Mesenchymal stem cell (in vitro differentiated cells and primary cell): ENCODE measurements at regions not wholly inside any gene's neighbourhood (a gene's known extent, or its start where the extent isn't known, plus 50 kb on each side); places are given as distances from the start of the nearest gene placed in this dataset.
A peak's percentile ranks its signal among the peaks of the same experiment; 100 is the strongest.

Experiments
- DNase-seq: peaks from one replicate; pipeline ENCODE4 v3.0.0-alpha.2; 2013
- H2AFZ ChIP-seq: one replicate; pipeline ENCODE4 v1.6.1; 2013; ENCODE audit warnings: low read depth, mild to moderate bottlenecking, control low read depth, inconsistent platforms, low read length, moderate library complexity
- H2AK5ac ChIP-seq: 2 replicates; pipeline ENCODE4 v1.6.1; 2013; ENCODE audit warnings: low read length, moderate library complexity, mild to moderate bottlenecking, inconsistent platforms; ENCODE audit not compliant: severe bottlenecking
- H2BK120ac ChIP-seq: one replicate; pipeline ENCODE4 v1.6.1; 2013; ENCODE audit warnings: low read depth, mild to moderate bottlenecking, inconsistent platforms, low read length, moderate library complexity
- H2BK12ac ChIP-seq, 2 experiments: one replicate each; pipeline ENCODE4 v1.6.1; 2013; ENCODE audit warnings: inconsistent platforms in 2 of 2, low read length in 2 of 2, mild to moderate bottlenecking in 2 of 2, moderate library complexity in 2 of 2, control low read depth in 1 of 2
- H2BK15ac ChIP-seq: one replicate; pipeline ENCODE4 v1.6.1; 2013; ENCODE audit warnings: mild to moderate bottlenecking, low read depth, inconsistent platforms; ENCODE audit not compliant: poor library complexity, severe bottlenecking
- H2BK5ac ChIP-seq: 2 replicates; pipeline ENCODE4 v1.6.1; 2013; ENCODE audit warnings: low read depth, mild to moderate bottlenecking, low read length, control low read depth, inconsistent platforms; ENCODE audit not compliant: poor library complexity, severe bottlenecking
- H3K14ac ChIP-seq, 2 experiments: one replicate each; pipeline ENCODE4 v1.6.1; 2013; ENCODE audit warnings: inconsistent platforms in 2 of 2, low read length in 2 of 2, control low read depth in 1 of 2, mild to moderate bottlenecking in 1 of 2, moderate library complexity in 1 of 2
- H3K18ac ChIP-seq, 2 experiments: one replicate each; pipeline ENCODE4 v1.6.1; 2013; ENCODE audit warnings: inconsistent platforms in 2 of 2, low read length in 2 of 2, control low read depth in 1 of 2, low read depth in 1 of 2, mild to moderate bottlenecking in 1 of 2
- H3K23ac ChIP-seq, 2 experiments: one replicate each; pipeline ENCODE4 v1.6.1; 2013; ENCODE audit warnings: inconsistent platforms in 2 of 2, low read length in 2 of 2, mild to moderate bottlenecking in 2 of 2, moderate library complexity in 2 of 2, control low read depth in 1 of 2
- H3K27ac ChIP-seq: 2 replicates; pipeline ENCODE4 v1.5.1; 2013; ENCODE audit warnings: mild to moderate bottlenecking, moderate library complexity, low read length, control low read depth, inconsistent platforms; ENCODE audit not compliant: poor library complexity, severe bottlenecking
- H3K27me3 ChIP-seq, 2 experiments: 2 replicates each; pipeline versions ENCODE4 v1.6.1 to v1.7.0; 2013; ENCODE audit warnings: low read length in 2 of 2, mild to moderate bottlenecking in 2 of 2, moderate library complexity in 2 of 2, control low read depth in 1 of 2, inconsistent platforms in 1 of 2; ENCODE audit not compliant: control insufficient read depth in 1 of 2, insufficient read depth in 1 of 2
- H3K36me3 ChIP-seq, 2 experiments: 2 replicates each; pipeline versions ENCODE4 v1.6.1 to v1.7.0; 2013; ENCODE audit warnings: low read length in 2 of 2, control low read depth in 1 of 2, inconsistent platforms in 1 of 2, low read depth in 1 of 2, mild to moderate bottlenecking in 1 of 2; ENCODE audit not compliant: insufficient read depth in 2 of 2, control insufficient read depth in 1 of 2
- H3K4ac ChIP-seq, 2 experiments: one replicate each; pipeline ENCODE4 v1.6.1; 2013; ENCODE audit warnings: inconsistent platforms in 2 of 2, low read length in 2 of 2, mild to moderate bottlenecking in 2 of 2, moderate library complexity in 2 of 2, control low read depth in 1 of 2, low read depth in 1 of 2
- H3K4me1 ChIP-seq: 2 replicates; pipeline ENCODE4 v1.6.1; 2013; ENCODE audit warnings: low read depth, low read length, control low read depth; ENCODE audit not compliant: control insufficient read depth, insufficient read depth
- H3K4me2 ChIP-seq: 2 replicates; pipeline ENCODE4 v1.6.1; 2013; ENCODE audit warnings: low read length, mild to moderate bottlenecking, inconsistent platforms; ENCODE audit not compliant: poor library complexity, severe bottlenecking
- H3K4me3 ChIP-seq, 2 experiments: 2 replicates each; pipeline versions ENCODE4 v1.5.1 to v1.7.0; 2013; ENCODE audit warnings: low read length in 2 of 2, mild to moderate bottlenecking in 2 of 2, control low read depth in 1 of 2, low read depth in 1 of 2; ENCODE audit not compliant: insufficient read depth in 1 of 2
- H3K79me1 ChIP-seq: replicated peaks from 2 replicates; pipeline ENCODE4 v1.6.1; 2013; ENCODE audit warnings: mild to moderate bottlenecking, control low read depth, low read length, inconsistent platforms; ENCODE audit not compliant: poor library complexity, severe bottlenecking
- H3K9ac ChIP-seq: 2 replicates; pipeline ENCODE4 v1.7.0; 2013; ENCODE audit warnings: mild to moderate bottlenecking, low read length, moderate library complexity
- H3K9me3 ChIP-seq: 2 replicates; pipeline ENCODE4 v1.7.0; 2013; ENCODE audit warnings: mild to moderate bottlenecking, low read length; ENCODE audit not compliant: control insufficient read depth
- H4K8ac ChIP-seq: one replicate; pipeline ENCODE4 v1.6.1; 2013; ENCODE audit warnings: inconsistent platforms, mild to moderate bottlenecking, low read length, moderate library complexity
- H4K91ac ChIP-seq: one replicate; pipeline ENCODE4 v1.6.1; 2013; ENCODE audit warnings: mild to moderate bottlenecking, low read length, inconsistent platforms
- WGBS: methylation state at CpG from one replicate; pipeline ENCODE4 v1.1.7; 2013; ENCODE audit warnings: mixed read lengths; 5-methylcytosine and 5-hydroxymethylcytosine counted together

DNA sequence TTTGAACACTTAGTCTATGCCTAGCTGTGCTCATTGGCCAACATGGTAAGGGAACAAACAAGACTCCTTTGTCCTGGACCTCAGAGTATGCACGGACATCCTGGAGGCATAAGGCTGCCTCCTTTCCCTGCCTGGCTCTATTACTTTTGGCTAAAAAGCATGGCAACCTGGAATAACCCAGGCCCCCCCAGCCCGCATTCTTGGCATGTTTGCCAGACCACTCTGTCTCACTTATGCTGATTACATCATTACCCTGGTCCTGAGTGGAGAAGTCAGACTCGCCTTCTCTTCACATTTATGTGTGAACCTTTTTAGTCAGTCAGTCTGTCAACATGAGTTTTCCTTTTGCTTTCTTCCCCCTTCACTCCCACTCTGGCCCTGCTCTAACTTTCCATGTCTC lies 58.0 kb upstream of the ELK3 start:
- no peak overlapping the region for H2AK5ac ChIP-seq
- H3K14ac ChIP-seq = no peak overlapping the region
- H3K4me1 ChIP-seq = peaks cover 5% of the 10 kb centered on the region
- peak overlapping the region; percentile 33 for H3K27ac ChIP-seq
- H3K36me3 ChIP-seq = no peaks in the 10 kb centered on the region
- no peak overlapping the region for H3K4me3 ChIP-seq
- H3K4ac ChIP-seq = no peak overlapping the region
- H3K4me2 ChIP-seq = no peak overlapping the region
- H3K23ac ChIP-seq = no peak overlapping the region
- H3K18ac ChIP-seq = no peak overlapping the region
- no peak overlapping the region for H2BK120ac ChIP-seq
- peaks cover 3 to 17% of the 10 kb centered on the region in 2 experiments for H3K27me3 ChIP-seq
- no peak overlapping the region for H2BK5ac ChIP-seq
- no peaks in the 10 kb centered on the region for H3K79me1 ChIP-seq
- no peak overlapping the region for H3K9ac ChIP-seq
- H2AFZ ChIP-seq = no peak overlapping the region
- H2BK15ac ChIP-seq = no peak overlapping the region
- 49% methylated on average over 3 of the region's 3 CpGs for WGBS
- DNase-seq = peak; percentile 42
- H3K9me3 ChIP-seq = no peaks in the 10 kb centered on the region
- peak overlapping the region; percentile 24 for H4K8ac ChIP-seq
- H2BK12ac ChIP-seq = no peak overlapping the region
- no peak overlapping the region for H4K91ac ChIP-seq

DNA sequence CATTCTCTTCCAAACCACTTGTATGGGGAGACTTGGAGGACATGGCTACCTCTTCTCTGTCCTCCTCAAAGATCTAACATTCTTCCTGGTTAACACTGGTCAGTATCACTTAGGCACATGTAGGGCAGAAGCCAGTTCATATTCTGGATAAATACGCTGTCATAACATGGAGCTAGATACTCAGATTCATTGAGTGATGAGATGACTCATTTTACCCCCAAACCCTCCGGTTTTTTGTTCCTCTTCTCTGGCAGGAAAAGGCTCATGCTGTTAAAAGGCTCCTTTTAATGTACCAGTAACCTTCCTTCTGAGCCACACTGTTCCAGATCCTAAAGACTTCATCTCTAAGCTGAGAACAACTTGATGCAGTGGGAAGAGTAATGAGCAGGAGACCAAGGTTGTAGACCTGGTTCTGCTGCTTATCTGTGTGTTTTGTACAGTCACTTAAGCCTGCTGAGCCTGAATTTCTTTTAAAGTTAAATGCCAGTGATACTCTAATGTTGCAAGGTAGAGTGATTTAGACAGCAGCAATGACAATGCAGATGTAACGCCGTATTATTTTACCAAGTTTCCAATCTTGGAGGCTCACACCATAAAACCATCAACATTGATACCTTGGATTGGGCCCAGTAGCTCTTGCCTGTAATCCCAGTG lies 57.3 kb upstream of the ELK3 start:
- Histone ChIP-seq H3K4me1 (peaks cover 5% of the 10 kb centered on the region), H3K4ac (no peak overlapping the region), H2BK120ac (no peak overlapping the region), H2BK12ac (no peak overlapping the region), H4K91ac (no peak overlapping the region), H2BK15ac (no peak overlapping the region), H3K9me3 (no peaks in the 10 kb centered on the region), H4K8ac (no peak overlapping the region), H3K23ac (no peak overlapping the region), H3K79me1 (no peaks in the 10 kb centered on the region), H3K14ac (no peak overlapping the region), H3K18ac (no peak overlapping the region), H3K27ac (no peak overlapping the region), H3K36me3 (no peaks in the 10 kb centered on the region), H3K9ac (no peak overlapping the region), H3K4me2 (no peak overlapping the region), H3K4me3 (no peak overlapping the region), H2AFZ (no peak overlapping the region), H3K27me3 (peaks cover 0 to 10% of the 10 kb centered on the region in 2 experiments), H2AK5ac (no peak overlapping the region), H2BK5ac (no peak overlapping the region)
- peak; percentile 17 for DNase-seq
- WGBS = 84% methylated on average over 4 of the region's 4 CpGs

DNA sequence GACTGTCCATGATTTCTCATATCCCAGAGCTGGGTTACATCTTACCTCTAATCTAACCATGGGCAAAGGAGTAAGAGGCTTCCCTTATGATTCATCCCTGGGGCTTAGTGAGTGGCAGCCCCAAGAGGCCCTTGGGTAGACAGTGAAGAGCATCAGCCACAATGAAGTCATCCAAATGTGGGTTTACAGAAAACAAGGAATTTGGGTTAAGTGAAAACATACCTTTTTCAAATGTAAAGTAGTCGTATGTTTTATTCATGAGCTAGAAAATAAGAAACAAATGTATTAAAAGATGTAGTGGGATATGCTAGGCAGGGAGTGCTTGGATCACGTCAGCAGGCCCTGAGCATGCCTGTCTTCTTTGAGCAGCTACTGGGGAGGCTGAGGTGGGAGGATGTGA lies 54.0 kb upstream of the ELK3 start:
- Histone ChIP-seq H3K23ac (no peak overlapping the region), H2AFZ (no peak overlapping the region), H2BK5ac (no peak overlapping the region), H3K36me3 (no peaks in the 10 kb centered on the region), H2AK5ac (no peak overlapping the region), H3K27ac (no peak overlapping the region), H3K4ac (no peak overlapping the region), H2BK12ac (no peak overlapping the region), H2BK15ac (no peak overlapping the region), H3K18ac (no peak overlapping the region), H2BK120ac (no peak overlapping the region), H3K4me3 (no peak overlapping the region), H3K4me1 (peaks cover 5% of the 10 kb centered on the region), H3K4me2 (no peak overlapping the region), H3K79me1 (no peaks in the 10 kb centered on the region), H3K9ac (no peak overlapping the region), H4K91ac (no peak overlapping the region), H3K14ac (no peak overlapping the region), H4K8ac (no peak overlapping the region), H3K27me3 (no peaks in the 10 kb centered on the region), H3K9me3 (no peaks in the 10 kb centered on the region)
- DNase-seq = peak; percentile 64
- 90% methylated on average over 2 of the region's 2 CpGs for WGBS

DNA sequence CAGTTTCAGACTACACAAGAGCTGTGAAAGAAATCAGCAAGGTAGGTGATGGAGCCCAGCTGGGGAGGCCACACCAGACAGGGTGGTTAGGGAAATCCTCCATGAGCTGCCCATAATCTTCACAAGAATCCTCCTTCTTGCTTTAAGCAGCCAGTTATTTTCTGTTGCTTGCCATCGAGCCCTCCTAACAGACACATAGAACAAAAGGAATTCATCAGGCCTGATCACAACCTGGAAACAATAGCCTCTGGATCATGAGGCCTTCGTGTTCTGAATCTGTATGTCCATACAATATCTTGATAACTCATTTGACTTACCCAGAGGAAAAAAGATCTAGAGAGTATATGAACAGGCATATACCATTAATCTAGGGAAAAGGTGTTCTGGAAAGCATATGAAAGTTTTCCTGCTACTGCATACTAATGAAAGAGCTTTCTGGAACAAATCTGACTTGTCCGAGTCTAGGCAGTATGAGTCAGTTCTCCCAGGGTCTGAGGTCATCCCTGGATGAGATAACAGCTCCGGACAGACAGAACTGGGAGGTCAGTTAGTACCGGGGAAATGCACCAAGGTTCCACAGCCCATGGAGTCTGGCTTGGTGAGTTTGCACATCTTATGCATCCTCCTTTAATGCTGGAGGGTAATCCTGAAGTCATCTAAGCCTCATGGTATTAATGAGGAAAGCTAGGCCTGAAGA lies 52.8 kb upstream of the ELK3 start:
- H3K23ac ChIP-seq = no peak overlapping the region
- H3K27me3 ChIP-seq = no peaks in the 10 kb centered on the region
- no peaks in the 10 kb centered on the region for H3K79me1 ChIP-seq
- no peak overlapping the region for H4K8ac ChIP-seq
- no peaks in the 10 kb centered on the region for H3K9me3 ChIP-seq
- H2BK120ac ChIP-seq = no peak overlapping the region
- no peak overlapping the region for H2AK5ac ChIP-seq
- H2BK5ac ChIP-seq = no peak overlapping the region
- no peaks in the 10 kb centered on the region for H3K36me3 ChIP-seq
- no peak overlapping the region for H3K18ac ChIP-seq
- H3K9ac ChIP-seq = no peak overlapping the region
- no peak overlapping the region for H3K27ac ChIP-seq
- H3K4ac ChIP-seq = no peak overlapping the region
- no peak overlapping the region for H3K4me3 ChIP-seq
- H2BK15ac ChIP-seq = no peak overlapping the region
- no peak overlapping the region for H3K14ac ChIP-seq
- H4K91ac ChIP-seq = no peak overlapping the region
- 30% methylated on average over 4 of the region's 5 CpGs for WGBS
- peak; percentile 75 for DNase-seq
- no peak overlapping the region for H2AFZ ChIP-seq
- no peak overlapping the region for H3K4me2 ChIP-seq
- peaks cover 3% of the 10 kb centered on the region for H3K4me1 ChIP-seq
- peak overlapping the region in 1 of 2 experiments; percentile 21 for H2BK12ac ChIP-seq
